Body of pancreas (tissue), 4 donors: ENCODE measurements at regions not wholly inside any gene's neighbourhood (a gene's known extent, or its start where the extent isn't known, plus 50 kb on each side); places are given as distances from the start of the nearest gene placed in this dataset.
"Not testable (repeated sequence)": the region's sequence is repeated elsewhere in the genome, so short reads cannot be mapped to it uniquely, and the experiment has no call there.

Experiments used
- ATAC-seq: fragments of 150-250 bp; one replicate; pipeline ENCODE4 v1.9.1; 2016
- DNase-seq, 4 donors: peaks; one replicate each; pipeline ENCODE4 v3.0.0-alpha.2; 2019
- H3K27ac ChIP-seq, 4 donors: fragments of 200-600 bp; sonication (generic); 1 replicate in 3 of 4; 2 replicates in 1 of 4; pipeline versions ENCODE4 v1.5.1 to v1.6.1; 2016 to 2019; ENCODE audit warnings: mild to moderate bottlenecking in 1 of 4, mixed read lengths in 1 of 4, moderate library complexity in 1 of 4
- H3K27me3 ChIP-seq, 2 donors: fragments of 200-600 bp; sonication (generic); one replicate each; pipeline ENCODE4 v1.6.0; 2016; ENCODE audit warnings: mild to moderate bottlenecking in 1 of 2
- H3K36me3 ChIP-seq, 2 donors: fragments of 200-600 bp; sonication (generic); replicated peaks in 1 of 2; 2 replicates each; pipeline ENCODE4 v1.5.1; 2016; ENCODE audit warnings: low read depth in 2 of 2; ENCODE audit not compliant: insufficient read depth in 1 of 2
- H3K4me1 ChIP-seq: fragments of 200-600 bp; sonication (generic); one replicate; pipeline ENCODE4 v1.6.0; 2016
- H3K4me3 ChIP-seq, 2 donors: fragments of 200-600 bp; sonication (generic); 1 replicate in 1 of 2; 2 replicates in 1 of 2; pipeline ENCODE4 v1.5.1; 2016 to 2019
- H3K9me3 ChIP-seq, 3 donors: fragments of 200-600 bp; sonication (generic); 1 replicate in 2 of 3; 2 replicates in 1 of 3; pipeline ENCODE4 v1.5.1; 2016
- CTCF ChIP-seq, 7 experiments: fragments of 450-650 bp in 4 of 7; fragments of 200-600 bp in 3 of 7; sonication (generic) in 3 of 7; IDR thresholded peaks; one replicate each; pipeline ENCODE4 v1.5.1; 2016 to 2019; ENCODE audit warnings: antibody characterized with exemption in 7 of 7
- POLR2A ChIP-seq, 3 donors: fragments of 450-650 bp; IDR thresholded peaks; one replicate each; pipeline ENCODE4 v1.6.1; 2016; ENCODE audit warnings: antibody characterized with exemption in 3 of 3, mild to moderate bottlenecking in 2 of 3
- WGBS, 2 donors: methylation state at CpG; one replicate each; pipeline ENCODE4 v1.1.5; 2017; 5-methylcytosine and 5-hydroxymethylcytosine counted together
- intact Hi-C: fragments of 100-400 bp; cut with DNase I; formaldehyde crosslinking; loops from one replicate; pipeline ENCODE4 v1.15.1; 2023

DNA sequence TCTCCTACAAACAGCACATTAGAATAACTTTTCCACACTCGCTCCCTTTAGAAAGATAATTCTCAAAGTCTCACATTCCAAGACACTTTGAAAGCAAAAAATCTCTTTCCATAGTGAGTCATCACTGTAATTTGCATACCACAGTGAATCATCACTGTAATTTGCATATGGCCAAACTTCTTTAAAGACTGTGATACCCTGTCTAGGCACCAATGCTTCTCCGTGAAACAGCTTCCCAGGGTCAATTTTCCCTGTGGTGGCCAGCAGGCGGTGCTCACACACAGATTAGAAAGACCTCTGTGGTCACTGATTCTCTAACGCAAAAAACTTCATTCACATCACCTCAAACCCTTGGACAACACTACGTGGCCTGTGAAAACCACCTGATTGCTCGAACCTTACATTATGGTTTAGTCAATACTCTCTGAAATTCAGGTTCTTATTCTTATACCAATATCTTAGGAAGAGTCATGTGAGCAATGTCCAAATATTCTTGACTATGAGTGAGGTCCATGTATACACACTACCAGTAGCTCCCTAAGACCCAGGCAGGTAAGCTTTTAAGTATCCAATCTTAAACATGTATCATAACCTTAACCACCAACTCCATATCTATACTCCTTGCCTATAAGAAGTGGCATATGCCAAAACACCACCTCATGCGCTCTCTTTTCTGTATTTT, 78.5 kb upstream of the PHACTR1 start:
- 26 to 28% methylated on average over 7 of the region's 7 CpGs for WGBS, 2 donors
- Histone ChIP-seq H3K27ac (no peak overlapping the region), H3K36me3 (no peaks in the 10 kb centered on the region), H3K4me3 (no peak overlapping the region), H3K4me1 (no peaks in the 10 kb centered on the region), H3K27me3 (no peaks in the 10 kb centered on the region), H3K9me3 (no peaks in the 10 kb centered on the region)
- TF ChIP-seq POLR2A (IDR thresholded peaks at IDR 0.05) (no peak), CTCF (IDR thresholded peaks at IDR 0.05) (peak; percentile 36 to 69 (median 61))
- intact Hi-C loops: loop anchor here (5.0 kb wide), 1 partner anchor 254 kb away; no protein-coding TSS in a partner anchor
- peak; percentile 54 to 69 (median 59) for DNase-seq
- peak; percentile 48 for ATAC-seq

GRCh38 chr6:12640438-12640837, 76.1 kb upstream of the PHACTR1 start:
- H3K4me1 ChIP-seq: no peaks in the 10 kb centered on the region
- intact Hi-C loops: no loop called here
- H3K27me3 ChIP-seq: no peaks in the 10 kb centered on the region
- no peak for ATAC-seq
- no peaks in the 10 kb centered on the region for H3K9me3 ChIP-seq
- no peak overlapping the region for H3K4me3 ChIP-seq
- DNase-seq: no peak
- no peaks in the 10 kb centered on the region for H3K36me3 ChIP-seq
- no peak overlapping the region for H3K27ac ChIP-seq
- 84 to 90% methylated on average over 1 of the region's 1 CpG for WGBS, 2 donors
- no peak for TF ChIP-seq POLR2A (IDR thresholded peaks at IDR 0.05)
- no peak for TF ChIP-seq CTCF (IDR thresholded peaks at IDR 0.05)

- 82 to 85% methylated on average over 2 of the region's 2 CpGs for WGBS, 2 donors
- H3K27ac ChIP-seq, H3K4me3 ChIP-seq, ATAC-seq, H3K27me3 ChIP-seq, intact Hi-C loops, H3K4me1 ChIP-seq, H3K9me3 ChIP-seq, H3K36me3 ChIP-seq, DNase-seq: not testable (repeated sequence)
These were observed 74.8 kb upstream of the PHACTR1 start for GRCh38 chr6:12641785-12642184.

DNA sequence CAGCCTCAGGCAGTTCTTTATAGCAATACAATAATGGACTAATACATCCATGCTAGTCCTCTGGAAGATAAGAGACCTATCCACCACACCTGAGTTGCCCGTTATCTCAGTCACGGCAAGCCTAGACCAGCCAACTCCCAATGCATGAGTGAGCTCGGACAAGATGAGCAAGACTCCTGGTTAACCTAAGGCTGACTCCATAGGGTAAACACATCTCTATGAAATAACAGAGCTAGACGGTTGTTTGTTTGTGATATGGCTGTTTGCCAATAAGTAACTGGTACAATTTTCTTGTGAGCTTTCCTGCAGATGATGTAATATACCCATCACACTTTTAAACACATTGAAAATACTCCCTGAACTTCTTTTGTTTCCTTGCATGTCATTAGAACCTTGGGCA, 70.6 kb upstream of the PHACTR1 start:
- Histone ChIP-seq H3K27ac (no peak overlapping the region), H3K4me1 (no peaks in the 10 kb centered on the region), H3K27me3 (no peaks in the 10 kb centered on the region), H3K36me3 (no peaks in the 10 kb centered on the region), H3K9me3 (no peaks in the 10 kb centered on the region), H3K4me3 (no peak overlapping the region)
- 42 to 65% methylated on average over 4 of the region's 4 CpGs for WGBS, 2 donors
- intact Hi-C loops: no loop called here
- no peak for TF ChIP-seq CTCF (IDR thresholded peaks at IDR 0.05)
- no peak for TF ChIP-seq POLR2A (IDR thresholded peaks at IDR 0.05)
- DNase-seq: no peak
- ATAC-seq: no peak

DNA sequence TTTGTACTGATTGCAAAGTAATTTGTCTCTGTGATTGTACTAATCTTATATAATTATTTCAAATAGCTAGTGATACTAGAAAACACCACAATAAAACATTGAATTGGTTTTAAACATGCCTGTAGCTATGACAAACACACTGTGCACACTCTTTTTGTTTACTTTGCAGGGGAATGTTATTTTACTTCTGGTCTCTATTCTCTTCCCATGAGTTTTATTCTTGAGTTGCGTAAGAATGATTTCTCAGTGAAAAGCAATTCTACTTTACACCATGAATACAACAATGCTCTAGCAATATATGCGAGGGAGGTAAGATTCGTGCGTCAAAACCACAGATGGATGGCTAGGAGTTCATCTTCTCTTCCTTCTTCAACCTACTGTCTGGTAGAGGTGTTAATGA, 68.4 kb upstream of the PHACTR1 start:
- TF ChIP-seq CTCF (IDR thresholded peaks at IDR 0.05): no peak
- no peak for TF ChIP-seq POLR2A (IDR thresholded peaks at IDR 0.05)
- Histone ChIP-seq H3K27me3 (no peaks in the 10 kb centered on the region), H3K27ac (no peak overlapping the region), H3K4me1 (no peaks in the 10 kb centered on the region), H3K36me3 (no peaks in the 10 kb centered on the region), H3K4me3 (no peak overlapping the region), H3K9me3 (no peaks in the 10 kb centered on the region)
- ATAC-seq (no peak), DNase-seq (no peak)
- intact Hi-C loops: no loop called here
- WGBS, 2 donors: 87 to 92% methylated on average over 4 of the region's 4 CpGs
